ENCODE measurements at regions not wholly inside any gene's neighbourhood (a gene's known extent, or its start where the extent isn't known, plus 50 kb on each side); places are given as distances from the start of the nearest gene placed in this dataset.

- DNase-seq (ENCODE audit: low spot score) (no peak), ATAC-seq (no peak), FAIRE-seq (no peak)
- no peak overlapping the region for H3K9ac ChIP-seq (ENCODE audit: insufficient read depth, low read depth, low read length)
- H3K4me1 ChIP-seq (ENCODE audit: insufficient read depth, low read length): no peaks in the 10 kb centered on the region
- ChIA-PET CTCF (ENCODE audit: low intra/inter-chr PET ratio, low total read pairs) (no interaction called here), POLR2A (no interaction called here)
- no peak for TF ChIP-seq FOXM1 (CRISPR knock-in tag; IDR thresholded peaks at IDR 0.05)
- TF ChIP-seq ZNF124 (CRISPR knock-in tag; IDR thresholded peaks at IDR 0.05): no peak
- no peak for TF ChIP-seq RFXAP (CRISPR knock-in tag; IDR thresholded peaks at IDR 0.05; ENCODE audit: borderline replicate concordance)
- no peak for TF ChIP-seq CERS6 (CRISPR knock-in tag; IDR thresholded peaks at IDR 0.05)
- TF ChIP-seq DPF2 (CRISPR knock-in tag; IDR thresholded peaks at IDR 0.05; ENCODE audit: borderline replicate concordance, low read depth): no peak
- no peak for TF ChIP-seq ZC3H13 (CRISPR knock-in tag; IDR thresholded peaks at IDR 0.05)
- TF ChIP-seq SMC3 (IDR thresholded peaks at IDR 0.05; ENCODE audit: low read length): no peak
- no peak for TF ChIP-seq ZSCAN9 (CRISPR knock-in tag; IDR thresholded peaks at IDR 0.05; ENCODE audit: borderline replicate concordance)
- TF ChIP-seq NFIB (CRISPR knock-in tag; IDR thresholded peaks at IDR 0.05; ENCODE audit: borderline replicate concordance): no peak
- no peak for TF ChIP-seq NFATC3 (CRISPR knock-in tag; IDR thresholded peaks at IDR 0.05)
- no peak for TF ChIP-seq ZNF549 (CRISPR knock-in tag; IDR thresholded peaks at IDR 0.05)
- TF ChIP-seq ZBTB25 (CRISPR knock-in tag; IDR thresholded peaks at IDR 0.05): no peak
- no peak for TF ChIP-seq ETV5 (CRISPR knock-in tag; IDR thresholded peaks at IDR 0.05; ENCODE audit: borderline replicate concordance)
- TF ChIP-seq TEAD3 (CRISPR knock-in tag; optimal IDR thresholded peaks at IDR 0.05; ENCODE audit: borderline replicate concordance): no peak
- TF ChIP-seq DRAP1 (CRISPR knock-in tag; IDR thresholded peaks at IDR 0.05): no peak
- TF ChIP-seq NR0B2 (CRISPR knock-in tag; IDR thresholded peaks at IDR 0.05): no peak
- TF ChIP-seq ZFP36 (IDR thresholded peaks at IDR 0.05; ENCODE audit: borderline replicate concordance, low read depth, low read length, partially characterized antibody): no peak
- no peak for TF ChIP-seq BATF2 (CRISPR knock-in tag; IDR thresholded peaks at IDR 0.05)
- TF ChIP-seq ZBTB14 (CRISPR knock-in tag; IDR thresholded peaks at IDR 0.05): no peak
- 0% methylated on average over 3 of the region's 3 CpGs for WGBS (ENCODE audit: low lambda C conversion rate)
- no peaks in the 10 kb centered on the region for H3K36me3 ChIP-seq (replicated peaks in 1 of 2; ENCODE audit: control insufficient read depth in 1 of 2, insufficient read depth in 2 of 2, low read length in 2 of 2)
- H3K4me3 ChIP-seq (replicated peaks in 1 of 3; ENCODE audit: insufficient read depth in 1 of 3, low read depth in 2 of 3, low read length in 3 of 3): no peak overlapping the region
- no peak overlapping the region for H3K27ac ChIP-seq (ENCODE audit: extremely low read length, insufficient read depth, low read length)
- no peak overlapping the region for H3K4me2 ChIP-seq (ENCODE audit: low read depth, low read length)
- H3K27me3 ChIP-seq (ENCODE audit: control insufficient read depth in 1 of 2, insufficient read depth in 2 of 2, low read length in 2 of 2): no peaks in the 10 kb centered on the region; a peak in 1 of 5 replicates
- in situ Hi-C loops (cut with HindIII; ENCODE audit: extremely low pct_ligation_motif_present, low pct_unique_long_range_greater_than_20kb): no loop called here
- H3K9me3 ChIP-seq (ENCODE audit: low read length): peaks cover 15% of the 10 kb centered on the region
- no peak overlapping the region for H2AFZ ChIP-seq (ENCODE audit: low read length)
- no peaks in the 10 kb centered on the region for H4K20me1 ChIP-seq (ENCODE audit: insufficient read depth, low read length)
- no TSS peak for BruUV-seq (replicated peaks)
- intact Hi-C loops (cut with micrococcal nuclease; ENCODE audit: unreplicated experiment): no loop called here
- H3K79me2 ChIP-seq (ENCODE audit: insufficient read depth, low read length): no peaks in the 10 kb centered on the region
Observed at GRCh38 chr6:76892542-76892941, 570.7 kb downstream of the HTR1B start.

Data from HepG2 (cell line).